IPS-20b (cell line): ENCODE measurements at regions not wholly inside any gene's neighbourhood (a gene's known extent, or its start where the extent isn't known, plus 50 kb on each side); places are given as distances from the start of the nearest gene placed in this dataset.
A peak's percentile ranks its signal among the peaks of the same experiment; 100 is the strongest.

ENCODE experiments used
- H3K27ac ChIP-seq: one replicate; pipeline ENCODE4 v1.5.1; 2013; ENCODE audit warnings: low read length
- H3K27me3 ChIP-seq: 2 replicates; pipeline ENCODE4 v1.6.1; 2013; ENCODE audit warnings: mild to moderate bottlenecking, low read length, inconsistent platforms; ENCODE audit not compliant: insufficient read depth
- H3K36me3 ChIP-seq: 2 replicates; pipeline ENCODE4 v1.6.1; 2013; ENCODE audit warnings: low read depth, mild to moderate bottlenecking, inconsistent platforms, low read length, moderate library complexity; ENCODE audit not compliant: insufficient read depth
- H3K4me1 ChIP-seq: 2 replicates; pipeline ENCODE4 v1.6.1; 2013; ENCODE audit warnings: mild to moderate bottlenecking, control low read depth, inconsistent platforms, low read length, moderate library complexity; ENCODE audit not compliant: insufficient read depth
- H3K4me3 ChIP-seq: 2 replicates; pipeline ENCODE4 v1.5.1; 2013; ENCODE audit warnings: mild to moderate bottlenecking, low read length, inconsistent platforms
- H3K9ac ChIP-seq: 2 replicates; pipeline ENCODE4 v1.6.1; 2013; ENCODE audit warnings: low read depth, mild to moderate bottlenecking, inconsistent platforms, low read length, moderate library complexity
- H3K9me3 ChIP-seq: 2 replicates; pipeline ENCODE4 v1.6.1; 2013; ENCODE audit warnings: mild to moderate bottlenecking, low read depth, low read length, inconsistent platforms; ENCODE audit not compliant: insufficient read depth

- no peak overlapping the region for H3K9ac ChIP-seq
- peaks cover 15% of the 10 kb centered on the region for H3K9me3 ChIP-seq
- no peaks in the 10 kb centered on the region for H3K4me1 ChIP-seq
- no peak overlapping the region for H3K27ac ChIP-seq
- no peaks in the 10 kb centered on the region for H3K27me3 ChIP-seq
- H3K4me3 ChIP-seq = no peak overlapping the region
- no peaks in the 10 kb centered on the region for H3K36me3 ChIP-seq
Observed at GRCh38 chr7:111591-111990, 80.8 kb upstream of the FAM20C start.

GRCh38 chr7:112881-113280, 79.5 kb upstream of the FAM20C start:
- no peaks in the 10 kb centered on the region for H3K27me3 ChIP-seq
- H3K36me3 ChIP-seq = no peaks in the 10 kb centered on the region
- no peak overlapping the region for H3K4me3 ChIP-seq
- H3K27ac ChIP-seq = no peak overlapping the region
- no peak overlapping the region for H3K9ac ChIP-seq
- peaks cover 15% of the 10 kb centered on the region for H3K9me3 ChIP-seq
- no peaks in the 10 kb centered on the region for H3K4me1 ChIP-seq

- Histone ChIP-seq H3K27me3 (no peaks in the 10 kb centered on the region), H3K9me3 (peaks cover 15% of the 10 kb centered on the region), H3K4me3 (no peak overlapping the region), H3K36me3 (no peaks in the 10 kb centered on the region), H3K4me1 (peaks cover 3% of the 10 kb centered on the region; the same call in 1 of the 2 replicates), H3K27ac (no peak overlapping the region), H3K9ac (no peak overlapping the region)
Observed at GRCh38 chr7:115274-115911, 77.0 kb upstream of the FAM20C start.

GRCh38 chr7:116188-116981, 76.0 kb upstream of the FAM20C start:
- Histone ChIP-seq H3K27ac (no peak overlapping the region), H3K36me3 (no peaks in the 10 kb centered on the region), H3K9ac (no peak overlapping the region), H3K9me3 (peaks cover 15% of the 10 kb centered on the region), H3K27me3 (no peaks in the 10 kb centered on the region), H3K4me1 (peaks cover 6% of the 10 kb centered on the region; the same call in 1 of the 2 replicates), H3K4me3 (no peak overlapping the region)

- Histone ChIP-seq H3K4me3 (no peak overlapping the region), H3K27me3 (no peaks in the 10 kb centered on the region), H3K9ac (no peak overlapping the region), H3K4me1 (peaks cover 6% of the 10 kb centered on the region; the same call in 1 of the 2 replicates), H3K36me3 (no peaks in the 10 kb centered on the region), H3K27ac (no peak overlapping the region), H3K9me3 (peaks cover 4% of the 10 kb centered on the region)
Observed at GRCh38 chr7:117836-118614, 74.3 kb upstream of the FAM20C start.

GRCh38 chr7:118615-119391, 73.6 kb upstream of the FAM20C start:
- Histone ChIP-seq H3K9me3 (no peaks in the 10 kb centered on the region; the same call in 1 of the 2 replicates), H3K9ac (no peak overlapping the region), H3K4me1 (peaks cover 12% of the 10 kb centered on the region; the same call in 1 of the 2 replicates), H3K27me3 (no peaks in the 10 kb centered on the region), H3K36me3 (no peaks in the 10 kb centered on the region), H3K4me3 (no peak overlapping the region), H3K27ac (no peak overlapping the region)

- peaks cover 13% of the 10 kb centered on the region; the same call in 1 of the 2 replicates for H3K4me1 ChIP-seq
- no peaks in the 10 kb centered on the region; the same call in 1 of the 2 replicates for H3K9me3 ChIP-seq
Observed at GRCh38 chr7:119392-120163, 72.8 kb upstream of the FAM20C start.

GRCh38 chr7:120164-120991, 72.0 kb upstream of the FAM20C start:
- Histone ChIP-seq H3K36me3 (no peaks in the 10 kb centered on the region), H3K9ac (no peak overlapping the region), H3K27ac (no peak overlapping the region), H3K9me3 (no peaks in the 10 kb centered on the region; the same call in 1 of the 2 replicates), H3K27me3 (no peaks in the 10 kb centered on the region), H3K4me1 (peaks cover 13% of the 10 kb centered on the region; the same call in 1 of the 2 replicates), H3K4me3 (no peak overlapping the region)

More at GRCh38 chr7:119392-120163, 72.8 kb upstream of the FAM20C start:
- no peaks in the 10 kb centered on the region for H3K36me3 ChIP-seq
- no peak overlapping the region for H3K27ac ChIP-seq
- no peaks in the 10 kb centered on the region for H3K27me3 ChIP-seq
- no peak overlapping the region for H3K9ac ChIP-seq
- H3K4me3 ChIP-seq = no peak overlapping the region

- H3K4me3 ChIP-seq = peak overlapping the region; percentile 12; the same call in 1 of the 2 replicates
- H3K4me1 ChIP-seq = peaks cover 13% of the 10 kb centered on the region; the same call in 1 of the 2 replicates
- no peaks in the 10 kb centered on the region for H3K36me3 ChIP-seq
- no peak overlapping the region for H3K9ac ChIP-seq
- H3K9me3 ChIP-seq = no peaks in the 10 kb centered on the region
- H3K27ac ChIP-seq = no peak overlapping the region
- no peaks in the 10 kb centered on the region for H3K27me3 ChIP-seq
Observed at GRCh38 chr7:121002-121785, 71.2 kb upstream of the FAM20C start.
